SK-N-SH (cell line): ENCODE measurements at regions not wholly inside any gene's neighbourhood (a gene's known extent, or its start where the extent isn't known, plus 50 kb on each side); places are given as distances from the start of the nearest gene placed in this dataset.

Experiments
- CTCF ChIA-PET: fragments of 300-600, 350-600 bp; formaldehyde crosslinking; extraction: SDS; loops from one replicate; lab custom pipeline; 2021; lab: Yijun Ruan, JAX
- POLR2A ChIA-PET: fragments of 350-600 bp; sonication (Branson Sonifier 250); formaldehyde crosslinking; extraction: SDS; loops from one replicate; lab custom pipeline; 2020; ENCODE audit warnings: antibody characterized with exemption, inconsistent platforms; lab: Yijun Ruan, JAX
- DNase-seq: peaks from one replicate; pipeline ENCODE4 v3.0.0; 2012
- H2AFZ ChIP-seq: fragments of 200-600 bp; sonication (generic); 2 replicates; pipeline ENCODE4 v1.8.1; 2016; ENCODE audit warnings: antibody characterized with exemption, mild to moderate bottlenecking, low read depth
- H3F3A ChIP-seq: fragments of 200-600 bp; sonication (generic); replicated peaks from 2 replicates; pipeline ENCODE3; 2016; ENCODE audit warnings: antibody characterized with exemption, mild to moderate bottlenecking; ENCODE audit not compliant: insufficient read depth
- H3K27ac ChIP-seq, 2 experiments: fragments of 200-500 bp in 1 of 2; fragments of 200-600 bp in 1 of 2; sonication (Bioruptor generic) in 1 of 2; sonication (generic), shearing (Covaris generic) in 1 of 2; 2 replicates each; pipeline versions ENCODE4 v1.5.1 to v1.6.1; 2014 to 2016; ENCODE audit warnings: low read depth in 2 of 2, inconsistent platforms in 1 of 2, low read length in 1 of 2, mild to moderate bottlenecking in 1 of 2, mixed read lengths in 1 of 2
- H3K27me3 ChIP-seq: fragments of 200-600 bp; sonication (generic), shearing (Covaris generic); 2 replicates; pipeline ENCODE4 v1.6.1; 2016; ENCODE audit warnings: mixed run types; ENCODE audit not compliant: insufficient read depth
- H3K36me3 ChIP-seq, 2 experiments: fragments of 200-500 bp in 1 of 2; fragments of 200-600 bp in 1 of 2; sonication (Bioruptor generic) in 1 of 2; sonication (generic) in 1 of 2; replicated peaks in 1 of 2; 2 replicates each; pipeline versions ENCODE3 to v1.5.1; 2014 to 2016; ENCODE audit warnings: low read length in 1 of 2, mild to moderate bottlenecking in 1 of 2; ENCODE audit not compliant: insufficient read depth in 2 of 2, control insufficient read depth in 1 of 2
- H3K4me1 ChIP-seq, 2 experiments: fragments of 200-500 bp in 1 of 2; fragments of 200-600 bp in 1 of 2; sonication (Bioruptor generic) in 1 of 2; sonication (generic), shearing (Covaris generic) in 1 of 2; 2 replicates each; pipeline versions ENCODE4 v1.5.1 to v1.6.1; 2014 to 2016; ENCODE audit warnings: low read depth in 1 of 2, low read length in 1 of 2, mixed run types in 1 of 2; ENCODE audit not compliant: insufficient read depth in 2 of 2, control insufficient read depth in 1 of 2
- H3K4me2 ChIP-seq: fragments of 200-600 bp; sonication (generic), shearing (Covaris generic); 2 replicates; pipeline ENCODE4 v1.6.1; 2017; ENCODE audit warnings: mixed run types
- H3K4me3 ChIP-seq, 2 experiments: fragments of 200-500 bp in 1 of 2; fragments of 200-600 bp in 1 of 2; sonication (Bioruptor generic) in 1 of 2; sonication (generic), shearing (Covaris generic) in 1 of 2; 2 replicates each; pipeline versions ENCODE4 v1.5.1 to v1.8.1; 2014 to 2016; ENCODE audit warnings: low read depth in 2 of 2, inconsistent platforms in 1 of 2, low read length in 1 of 2, mild to moderate bottlenecking in 1 of 2, mixed read lengths in 1 of 2, moderate library complexity in 1 of 2
- H3K79me2 ChIP-seq: fragments of 200-600 bp; sonication (generic); 2 replicates; pipeline ENCODE4 v1.8.1; 2017; ENCODE audit warnings: mild to moderate bottlenecking; ENCODE audit not compliant: insufficient read depth
- H3K9ac ChIP-seq: fragments of 200-600 bp; sonication (generic); 2 replicates; pipeline ENCODE4 v1.6.1; 2017; ENCODE audit warnings: mixed run types
- H3K9me2 ChIP-seq: fragments of 200-600 bp; sonication (generic); 2 replicates; pipeline ENCODE4 v1.6.1; 2017; ENCODE audit warnings: mixed run types
- H3K9me3 ChIP-seq: fragments of 200-600 bp; sonication (generic); 2 replicates; pipeline ENCODE4 v1.6.1; 2017; ENCODE audit warnings: mixed run types, mild to moderate bottlenecking, moderate library complexity
- H4K20me1 ChIP-seq: fragments of 200-600 bp; sonication (generic); 2 replicates; pipeline ENCODE4 v1.6.1; 2017; ENCODE audit warnings: mild to moderate bottlenecking, mixed run types; ENCODE audit not compliant: insufficient read depth
- CHD2 ChIP-seq: fragments of 150-350 bp; IDR thresholded peaks from 2 replicates; pipeline ENCODE4 v1.6.1; 2018; ENCODE audit warnings: low read length; ENCODE audit not compliant: partially characterized antibody
- ELF1 ChIP-seq: IDR thresholded peaks from 2 replicates; pipeline ENCODE4 v1.4.0; 2012
- FOXJ3 ChIP-seq: sonication (generic); formaldehyde crosslinking; IDR thresholded peaks from 2 replicates; pipeline ENCODE4 v1.5.1; 2020; ENCODE audit warnings: mild to moderate bottlenecking, missing genetic modification reagents
- FOXM1 ChIP-seq: IDR thresholded peaks from 2 replicates; pipeline ENCODE4 v1.4.0; 2012; ENCODE audit warnings: low read depth, mild to moderate bottlenecking
- GABPA ChIP-seq: IDR thresholded peaks from 2 replicates; pipeline ENCODE4 v1.4.0; 2012; ENCODE audit warnings: low read depth, mild to moderate bottlenecking
- GATA2 ChIP-seq: sonication (generic); formaldehyde crosslinking; IDR thresholded peaks from 2 replicates; pipeline ENCODE4 v1.5.0; 2020; ENCODE audit warnings: mild to moderate bottlenecking, missing genetic modification reagents
- JUND ChIP-seq: IDR thresholded peaks from 2 replicates; pipeline ENCODE4 v1.4.0; 2012
- MXI1 ChIP-seq: IDR thresholded peaks from 2 replicates; pipeline ENCODE4 v1.6.1; 2012; ENCODE audit warnings: mild to moderate bottlenecking, low read depth, low read length, improper control_type of control experiment
- NRF1 ChIP-seq: IDR thresholded peaks from 2 replicates; pipeline ENCODE4 v1.6.1; 2012; ENCODE audit warnings: low read depth, mild to moderate bottlenecking, low read length
- POLR2AphosphoS5 ChIP-seq: IDR thresholded peaks from 2 replicates; pipeline ENCODE4 v1.6.1; 2012; ENCODE audit warnings: low read depth, low read length
- RAD21 ChIP-seq: IDR thresholded peaks from 2 replicates; pipeline ENCODE4 v1.6.1; 2012; ENCODE audit warnings: mild to moderate bottlenecking, low read length
- SIN3A ChIP-seq: IDR thresholded peaks from 2 replicates; pipeline ENCODE4 v1.6.1; 2012; ENCODE audit warnings: low read depth, mild to moderate bottlenecking, low read length, moderate library complexity, borderline replicate concordance
- SMC3 ChIP-seq: IDR thresholded peaks from 2 replicates; pipeline ENCODE4 v1.6.1; 2012; ENCODE audit warnings: low read depth, low read length, improper control_type of control experiment
- TAF1 ChIP-seq: IDR thresholded peaks from 2 replicates; pipeline ENCODE4 v1.6.1; 2012; ENCODE audit warnings: low read depth, mild to moderate bottlenecking, low read length, moderate library complexity, borderline replicate concordance
- TEAD4 ChIP-seq: IDR thresholded peaks from 2 replicates; pipeline ENCODE4 v1.4.0; 2012; ENCODE audit warnings: mild to moderate bottlenecking, borderline replicate concordance; ENCODE audit not compliant: insufficient read depth
- WGBS: methylation state at CpG from one replicate; pipeline ENCODE4 v1.1.6; 2017; ENCODE audit warnings: low lambda C conversion rate; 5-methylcytosine and 5-hydroxymethylcytosine counted together
- TF ChIP-seq, protein P1 (sequence below): IDR thresholded peaks from 2 replicates; pipeline ENCODE4; 2012
- TF ChIP-seq, protein P2 (sequence below): IDR thresholded peaks from 2 replicates; pipeline ENCODE4 v1.4.0; 2012; ENCODE audit warnings: low read depth, borderline replicate concordance
- TF ChIP-seq, protein P3 (sequence below): fragments of 150-350 bp; IDR thresholded peaks from 2 replicates; pipeline ENCODE4 v1.6.1; 2017; ENCODE audit warnings: antibody characterized with exemption, low read length, low read depth, borderline replicate concordance
- TF ChIP-seq, protein P4 (sequence below): IDR thresholded peaks from 2 replicates; pipeline ENCODE4 v1.6.1; 2012; ENCODE audit warnings: mild to moderate bottlenecking, low read depth, low read length, moderate library complexity
- TF ChIP-seq, protein P5 (sequence below): IDR thresholded peaks from 2 replicates; pipeline ENCODE4 v1.4.0; 2012; ENCODE audit warnings: low read depth

DNA sequence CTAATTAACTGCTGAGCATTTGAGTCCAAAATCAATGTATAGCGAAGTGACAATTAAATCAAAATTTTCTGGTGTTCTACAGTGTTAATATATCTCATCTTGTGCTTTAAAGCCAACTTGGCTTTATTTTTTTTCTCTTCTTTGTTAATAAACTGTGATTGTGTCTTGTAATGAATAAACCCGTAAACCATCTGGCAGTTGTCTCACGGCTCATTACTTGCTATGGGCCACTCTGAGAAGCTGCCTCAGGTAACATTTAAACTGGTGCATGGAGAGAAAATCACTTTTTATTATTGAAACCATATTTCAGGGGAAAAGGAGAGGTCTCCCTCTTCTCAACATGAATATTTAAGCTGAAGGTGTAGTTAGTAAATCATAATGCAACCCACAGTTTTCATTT lies 694.0 kb downstream of the KCTD8 start:
- Histone ChIP-seq H3K9me3 (no peaks in the 10 kb centered on the region), H3K27me3 (no peaks in the 10 kb centered on the region), H3F3A (no peaks in the 10 kb centered on the region), H3K4me1 (no peaks in the 10 kb centered on the region), H4K20me1 (no peaks in the 10 kb centered on the region), H3K9me2 (no peaks in the 10 kb centered on the region), H3K9ac (no peak overlapping the region), H3K4me3 (no peak overlapping the region), H3K27ac (no peak overlapping the region), H2AFZ (no peak overlapping the region), H3K36me3 (no peaks in the 10 kb centered on the region), H3K79me2 (no peaks in the 10 kb centered on the region), H3K4me2 (no peak overlapping the region)
- ChIA-PET POLR2A (no interaction called here), CTCF (no interaction called here)
- 2% methylated on average over 3 of the region's 3 CpGs for WGBS
- TF ChIP-seq, protein P1, sequence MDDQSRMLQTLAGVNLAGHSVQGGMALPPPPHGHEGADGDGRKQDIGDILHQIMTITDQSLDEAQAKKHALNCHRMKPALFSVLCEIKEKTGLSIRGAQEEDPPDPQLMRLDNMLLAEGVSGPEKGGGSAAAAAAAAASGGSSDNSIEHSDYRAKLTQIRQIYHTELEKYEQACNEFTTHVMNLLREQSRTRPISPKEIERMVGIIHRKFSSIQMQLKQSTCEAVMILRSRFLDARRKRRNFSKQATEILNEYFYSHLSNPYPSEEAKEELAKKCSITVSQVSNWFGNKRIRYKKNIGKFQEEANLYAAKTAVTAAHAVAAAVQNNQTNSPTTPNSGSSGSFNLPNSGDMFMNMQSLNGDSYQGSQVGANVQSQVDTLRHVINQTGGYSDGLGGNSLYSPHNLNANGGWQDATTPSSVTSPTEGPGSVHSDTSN = no peak
- no peak for TF ChIP-seq ELF1
- TF ChIP-seq, protein P2, sequence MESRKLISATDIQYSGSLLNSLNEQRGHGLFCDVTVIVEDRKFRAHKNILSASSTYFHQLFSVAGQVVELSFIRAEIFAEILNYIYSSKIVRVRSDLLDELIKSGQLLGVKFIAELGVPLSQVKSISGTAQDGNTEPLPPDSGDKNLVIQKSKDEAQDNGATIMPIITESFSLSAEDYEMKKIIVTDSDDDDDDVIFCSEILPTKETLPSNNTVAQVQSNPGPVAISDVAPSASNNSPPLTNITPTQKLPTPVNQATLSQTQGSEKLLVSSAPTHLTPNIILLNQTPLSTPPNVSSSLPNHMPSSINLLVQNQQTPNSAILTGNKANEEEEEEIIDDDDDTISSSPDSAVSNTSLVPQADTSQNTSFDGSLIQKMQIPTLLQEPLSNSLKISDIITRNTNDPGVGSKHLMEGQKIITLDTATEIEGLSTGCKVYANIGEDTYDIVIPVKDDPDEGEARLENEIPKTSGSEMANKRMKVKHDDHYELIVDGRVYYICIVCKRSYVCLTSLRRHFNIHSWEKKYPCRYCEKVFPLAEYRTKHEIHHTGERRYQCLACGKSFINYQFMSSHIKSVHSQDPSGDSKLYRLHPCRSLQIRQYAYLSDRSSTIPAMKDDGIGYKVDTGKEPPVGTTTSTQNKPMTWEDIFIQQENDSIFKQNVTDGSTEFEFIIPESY = no peak
- TF ChIP-seq SIN3A = no peak
- no peak for TF ChIP-seq NRF1
- TF ChIP-seq JUND = no peak
- TF ChIP-seq, protein P3, sequence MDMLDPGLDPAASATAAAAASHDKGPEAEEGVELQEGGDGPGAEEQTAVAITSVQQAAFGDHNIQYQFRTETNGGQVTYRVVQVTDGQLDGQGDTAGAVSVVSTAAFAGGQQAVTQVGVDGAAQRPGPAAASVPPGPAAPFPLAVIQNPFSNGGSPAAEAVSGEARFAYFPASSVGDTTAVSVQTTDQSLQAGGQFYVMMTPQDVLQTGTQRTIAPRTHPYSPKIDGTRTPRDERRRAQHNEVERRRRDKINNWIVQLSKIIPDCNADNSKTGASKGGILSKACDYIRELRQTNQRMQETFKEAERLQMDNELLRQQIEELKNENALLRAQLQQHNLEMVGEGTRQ = no peak
- DNase-seq = no peak

DNA sequence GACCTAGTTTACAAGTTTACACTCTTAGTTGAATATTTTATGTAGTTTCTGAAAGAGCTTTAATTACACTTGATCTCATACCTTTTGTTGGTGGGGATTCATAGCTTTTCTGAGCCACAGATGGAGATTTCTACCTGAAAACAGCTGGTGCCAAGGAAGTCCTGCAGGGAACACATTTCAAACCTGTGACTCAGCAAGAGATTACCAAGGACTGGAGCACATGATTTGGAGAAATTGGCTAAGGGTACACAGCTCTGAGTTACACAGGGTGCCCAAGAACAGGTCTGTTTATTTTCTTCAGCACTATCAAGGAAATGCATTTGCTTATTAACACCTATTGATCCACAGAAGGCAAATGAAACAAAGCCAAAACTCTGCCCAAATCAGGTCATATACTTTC lies 691.5 kb downstream of the KCTD8 start:
- no peak overlapping the region for H3K27ac ChIP-seq
- H3K79me2 ChIP-seq = no peaks in the 10 kb centered on the region
- DNase-seq = no peak
- no peaks in the 10 kb centered on the region for H3K4me1 ChIP-seq
- no peak overlapping the region for H3K9ac ChIP-seq
- no peaks in the 10 kb centered on the region for H3K9me2 ChIP-seq
- ChIA-PET CTCF (interaction anchor here (0.8 to 1.6 kb wide), 2 partner anchors 14 to 19 kb away, joined by 3 read pairs; no protein-coding TSS in a partner anchor), POLR2A (no interaction called here)
- no peak overlapping the region for H3K4me3 ChIP-seq
- no peaks in the 10 kb centered on the region for H4K20me1 ChIP-seq
- H3K4me2 ChIP-seq = no peak overlapping the region
- no peaks in the 10 kb centered on the region for H3K9me3 ChIP-seq
- H2AFZ ChIP-seq = no peak overlapping the region
- no peaks in the 10 kb centered on the region for H3K27me3 ChIP-seq
- TF ChIP-seq CHD2 = no peak
- TF ChIP-seq TAF1 = no peak
- no peak for TF ChIP-seq NRF1
- no peak for TF ChIP-seq SMC3
- no peak for TF ChIP-seq FOXM1
- TF ChIP-seq, protein P4, sequence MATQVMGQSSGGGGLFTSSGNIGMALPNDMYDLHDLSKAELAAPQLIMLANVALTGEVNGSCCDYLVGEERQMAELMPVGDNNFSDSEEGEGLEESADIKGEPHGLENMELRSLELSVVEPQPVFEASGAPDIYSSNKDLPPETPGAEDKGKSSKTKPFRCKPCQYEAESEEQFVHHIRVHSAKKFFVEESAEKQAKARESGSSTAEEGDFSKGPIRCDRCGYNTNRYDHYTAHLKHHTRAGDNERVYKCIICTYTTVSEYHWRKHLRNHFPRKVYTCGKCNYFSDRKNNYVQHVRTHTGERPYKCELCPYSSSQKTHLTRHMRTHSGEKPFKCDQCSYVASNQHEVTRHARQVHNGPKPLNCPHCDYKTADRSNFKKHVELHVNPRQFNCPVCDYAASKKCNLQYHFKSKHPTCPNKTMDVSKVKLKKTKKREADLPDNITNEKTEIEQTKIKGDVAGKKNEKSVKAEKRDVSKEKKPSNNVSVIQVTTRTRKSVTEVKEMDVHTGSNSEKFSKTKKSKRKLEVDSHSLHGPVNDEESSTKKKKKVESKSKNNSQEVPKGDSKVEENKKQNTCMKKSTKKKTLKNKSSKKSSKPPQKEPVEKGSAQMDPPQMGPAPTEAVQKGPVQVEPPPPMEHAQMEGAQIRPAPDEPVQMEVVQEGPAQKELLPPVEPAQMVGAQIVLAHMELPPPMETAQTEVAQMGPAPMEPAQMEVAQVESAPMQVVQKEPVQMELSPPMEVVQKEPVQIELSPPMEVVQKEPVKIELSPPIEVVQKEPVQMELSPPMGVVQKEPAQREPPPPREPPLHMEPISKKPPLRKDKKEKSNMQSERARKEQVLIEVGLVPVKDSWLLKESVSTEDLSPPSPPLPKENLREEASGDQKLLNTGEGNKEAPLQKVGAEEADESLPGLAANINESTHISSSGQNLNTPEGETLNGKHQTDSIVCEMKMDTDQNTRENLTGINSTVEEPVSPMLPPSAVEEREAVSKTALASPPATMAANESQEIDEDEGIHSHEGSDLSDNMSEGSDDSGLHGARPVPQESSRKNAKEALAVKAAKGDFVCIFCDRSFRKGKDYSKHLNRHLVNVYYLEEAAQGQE = no peak
- TF ChIP-seq TEAD4 = no peak
- no peak for TF ChIP-seq GABPA
- TF ChIP-seq, protein P5, sequence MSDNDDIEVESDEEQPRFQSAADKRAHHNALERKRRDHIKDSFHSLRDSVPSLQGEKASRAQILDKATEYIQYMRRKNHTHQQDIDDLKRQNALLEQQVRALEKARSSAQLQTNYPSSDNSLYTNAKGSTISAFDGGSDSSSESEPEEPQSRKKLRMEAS = no peak
- TF ChIP-seq RAD21 = no peak
- no peak for TF ChIP-seq FOXJ3 (CRISPR knock-in tag)
- no peak for TF ChIP-seq JUND
- TF ChIP-seq MXI1 = no peak
- TF ChIP-seq POLR2AphosphoS5 = no peak
- TF ChIP-seq GATA2 (CRISPR knock-in tag) = no peak
- H3F3A ChIP-seq = no peaks in the 10 kb centered on the region
- H3K36me3 ChIP-seq = no peaks in the 10 kb centered on the region
